Fibroblast of skin of back (primary cell): ENCODE measurements at regions not wholly inside any gene's neighbourhood (a gene's known extent, or its start where the extent isn't known, plus 50 kb on each side); places are given as distances from the start of the nearest gene placed in this dataset.
"Not testable (repeated sequence)": the region's sequence is repeated elsewhere in the genome, so short reads cannot be mapped to it uniquely, and the experiment has no call there.

Experiments
- DNase-seq: peaks from one replicate; pipeline ENCODE4 v3.0.0-alpha.2; 2013

DNA sequence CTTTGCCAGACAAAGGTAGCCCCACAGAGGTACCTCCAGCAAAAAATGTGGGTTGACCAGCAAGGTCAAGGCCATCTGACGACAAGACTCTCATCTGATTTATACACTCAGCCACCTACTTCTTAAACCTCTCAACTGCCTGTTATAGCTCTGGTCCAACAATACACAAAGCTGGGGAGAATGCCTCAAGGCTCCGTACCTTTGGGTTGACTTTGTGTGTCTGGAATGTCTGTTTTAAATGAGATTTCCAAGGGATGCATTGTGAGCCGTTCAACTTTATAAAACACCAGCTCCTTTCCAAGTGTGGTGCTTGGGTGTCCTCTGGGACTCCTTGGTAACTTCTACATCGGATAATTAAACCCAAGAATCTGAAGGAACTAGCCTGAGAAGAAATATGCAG is 167.0 kb upstream of the RPL34 start:
- no peak for DNase-seq

GRCh38 chr4:108450236-108450898 is 170.0 kb upstream of the RPL34 start:
- DNase-seq, result no peak

DNA sequence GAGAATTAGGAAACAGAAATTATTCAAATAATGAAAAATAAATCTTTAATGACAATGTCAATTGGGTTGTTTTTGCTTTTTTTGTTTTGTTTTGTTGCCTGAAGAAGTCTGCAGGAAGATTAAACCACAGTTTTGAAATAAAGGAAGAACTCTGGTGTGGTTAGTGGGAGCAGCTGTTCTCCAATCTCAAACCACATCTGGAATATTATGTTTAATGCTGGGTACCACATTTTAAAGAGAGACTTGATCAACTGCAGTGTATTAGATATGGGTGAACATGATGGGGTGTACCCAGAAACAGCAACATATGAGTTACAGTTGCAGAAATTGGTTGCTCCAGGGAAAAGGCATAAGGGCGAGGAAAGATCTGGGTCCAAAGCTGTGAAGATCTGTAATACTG is 171.2 kb upstream of the RPL34 start:
- DNase-seq, result no peak

- no peak for DNase-seq
Measured at GRCh38 chr4:108446556-108446955, 173.8 kb upstream of the RPL34 start.

- DNase-seq, result no peak
Measured at GRCh38 chr4:108445716-108446115, 174.7 kb upstream of the RPL34 start.

GRCh38 chr4:108443585-108443984 is 176.8 kb upstream of the RPL34 start:
- DNase-seq, result no peak

GRCh38 chr4:108433832-108434231 is 186.5 kb upstream of the RPL34 start:
- peak; percentile 65 for DNase-seq

GRCh38 chr4:108433394-108433793 is 187.0 kb upstream of the RPL34 start:
- not testable (repeated sequence) for DNase-seq

- no peak for DNase-seq
Measured at GRCh38 chr4:108432418-108432817, 188.0 kb upstream of the RPL34 start.

DNA sequence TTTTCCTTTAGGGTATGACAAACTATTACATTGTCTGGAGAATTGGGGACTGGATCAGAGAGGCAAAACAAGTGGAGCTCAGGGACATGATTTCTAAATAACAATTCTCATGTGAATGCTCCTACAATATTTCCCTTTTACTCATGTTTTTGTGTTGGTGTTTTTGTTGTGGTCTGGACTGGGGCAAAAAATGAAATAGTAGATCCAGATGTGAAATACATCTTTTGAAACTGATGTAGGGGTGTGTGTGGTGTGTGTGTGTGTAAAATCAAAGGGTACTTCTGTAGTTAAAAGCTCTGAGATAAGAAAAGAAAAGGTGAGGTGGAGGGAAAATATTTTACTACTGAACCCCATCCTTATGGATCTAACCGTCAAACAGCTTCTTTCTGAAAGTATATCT is 188.4 kb upstream of the RPL34 start:
- no peak for DNase-seq

DNA sequence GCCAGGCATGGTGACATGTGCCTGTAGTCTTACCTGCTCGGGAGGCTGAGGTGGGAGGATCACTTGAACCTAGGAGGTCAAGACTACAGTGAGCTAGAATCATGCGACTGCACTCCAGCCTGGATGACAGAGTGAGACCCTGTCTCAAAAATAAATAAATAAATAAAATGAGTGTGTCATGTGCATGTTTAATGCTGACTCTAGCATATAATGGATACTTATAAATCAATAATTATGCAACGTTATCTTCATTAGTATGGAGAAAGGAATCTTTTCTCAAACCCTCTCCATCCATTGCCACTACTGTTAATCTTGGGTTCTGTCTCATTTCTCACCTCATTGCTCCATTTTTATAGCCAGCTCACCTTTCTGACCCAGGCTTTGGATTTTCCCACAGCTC is 189.5 kb upstream of the RPL34 start:
- DNase-seq, result no peak

DNA sequence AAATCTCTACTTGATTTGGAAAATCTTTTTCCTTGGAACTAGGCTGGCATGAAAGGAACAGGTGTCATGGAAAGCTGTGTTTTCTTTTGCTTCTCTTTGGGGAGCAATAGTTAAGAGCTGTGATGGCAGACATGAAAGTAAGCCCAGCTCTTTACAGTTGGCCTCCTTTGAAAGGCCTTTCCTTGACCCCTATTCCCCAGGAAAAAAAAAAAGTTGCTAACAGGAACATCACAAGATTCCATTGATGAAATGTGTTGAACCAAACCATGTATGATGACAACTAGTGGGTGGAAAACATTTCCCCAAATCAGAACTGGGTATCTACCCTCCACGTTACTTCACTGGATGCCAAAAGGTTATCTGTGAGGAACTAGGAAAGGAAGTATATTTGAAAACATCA is 190.7 kb upstream of the RPL34 start:
- no peak for DNase-seq

DNA sequence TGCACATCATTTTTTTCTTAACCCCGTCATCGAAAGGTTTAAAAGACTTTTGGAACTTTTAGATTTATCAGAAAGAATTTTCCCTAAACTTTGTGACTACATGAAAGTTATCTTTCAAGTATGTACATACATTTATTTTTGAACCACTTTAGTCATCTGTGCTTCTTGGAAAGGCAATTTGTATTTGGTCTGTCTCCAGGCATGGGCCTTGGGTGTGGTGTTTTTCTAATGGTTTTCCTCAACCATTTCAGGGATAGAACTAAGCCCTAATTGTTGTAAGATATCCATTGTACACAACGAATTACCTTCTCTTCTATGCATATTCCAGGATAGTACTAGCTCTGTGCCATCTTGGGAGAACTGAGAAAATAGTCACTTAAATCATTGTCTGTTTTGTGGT is 191.5 kb upstream of the RPL34 start:
- no peak for DNase-seq

DNA sequence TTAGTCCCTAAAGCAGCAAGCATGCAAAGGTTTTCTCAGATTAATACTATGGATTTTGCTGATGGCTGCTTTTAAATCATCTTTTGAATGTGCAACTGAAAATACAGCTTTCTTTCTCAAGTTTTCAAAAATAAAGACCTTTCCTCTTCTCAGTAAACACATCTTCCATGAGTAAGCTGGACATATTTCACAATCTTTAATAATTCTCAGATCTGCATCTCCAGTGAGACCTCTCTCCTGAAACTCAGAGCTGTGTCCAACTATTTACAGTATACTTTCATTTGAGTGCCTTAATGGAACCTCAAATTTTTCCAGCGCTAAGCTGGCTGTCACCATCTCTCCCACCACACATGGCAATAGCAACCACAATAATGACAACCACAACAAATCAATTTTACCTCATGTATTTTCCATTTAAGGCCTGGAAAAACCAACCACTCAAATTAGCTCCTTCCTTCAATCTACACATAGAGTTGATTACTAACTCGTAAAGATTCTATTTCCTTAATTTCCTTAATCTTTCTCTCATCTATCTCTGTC is 192.4 kb upstream of the RPL34 start:
- no peak for DNase-seq

- DNase-seq, result peak; percentile 53
Measured at GRCh38 chr4:108426493-108426892, 193.9 kb upstream of the RPL34 start.

DNA sequence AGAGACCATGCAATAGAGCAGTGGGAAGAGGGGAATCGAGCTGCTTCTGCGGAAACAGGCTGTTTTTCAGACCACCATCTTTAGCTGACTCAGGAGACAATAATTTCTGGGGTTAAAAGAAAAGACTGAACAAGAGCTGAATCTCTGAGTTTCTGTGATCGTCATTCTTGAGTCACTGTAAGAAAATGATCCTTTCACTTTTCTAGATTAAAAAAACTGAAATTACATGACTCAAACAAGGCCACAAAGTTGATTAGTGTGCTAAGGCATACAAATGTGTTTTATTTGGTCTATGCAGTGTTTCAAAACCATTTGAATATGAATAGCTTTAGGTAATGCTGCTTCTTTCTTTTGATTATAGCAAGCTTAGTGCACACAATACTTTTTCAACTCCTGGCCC is 194.4 kb upstream of the RPL34 start:
- DNase-seq, result peak; percentile 93

DNA sequence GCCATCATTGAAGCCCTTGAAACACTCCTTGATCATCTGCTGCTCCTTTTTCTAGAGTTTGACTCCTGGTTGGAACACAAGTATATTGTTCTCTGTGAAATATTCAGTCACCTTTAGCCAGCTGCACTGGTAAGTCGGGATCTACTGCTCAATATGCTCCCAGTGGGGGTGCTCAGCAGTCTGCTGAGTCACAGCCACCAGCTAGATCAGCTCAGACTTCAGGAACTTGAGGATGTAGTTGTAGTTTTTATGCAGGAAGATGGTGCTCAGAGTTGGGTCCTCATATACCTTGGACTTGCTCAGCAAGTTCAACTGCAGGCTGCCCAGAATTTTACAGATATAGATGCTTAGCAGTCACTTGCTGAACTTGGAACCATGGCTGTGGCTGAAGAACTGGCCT is 202.5 kb upstream of the RPL34 start:
- peak; percentile 55 for DNase-seq

- DNase-seq, result no peak
Measured at GRCh38 chr4:108416831-108417230, 203.5 kb upstream of the RPL34 start.

DNA sequence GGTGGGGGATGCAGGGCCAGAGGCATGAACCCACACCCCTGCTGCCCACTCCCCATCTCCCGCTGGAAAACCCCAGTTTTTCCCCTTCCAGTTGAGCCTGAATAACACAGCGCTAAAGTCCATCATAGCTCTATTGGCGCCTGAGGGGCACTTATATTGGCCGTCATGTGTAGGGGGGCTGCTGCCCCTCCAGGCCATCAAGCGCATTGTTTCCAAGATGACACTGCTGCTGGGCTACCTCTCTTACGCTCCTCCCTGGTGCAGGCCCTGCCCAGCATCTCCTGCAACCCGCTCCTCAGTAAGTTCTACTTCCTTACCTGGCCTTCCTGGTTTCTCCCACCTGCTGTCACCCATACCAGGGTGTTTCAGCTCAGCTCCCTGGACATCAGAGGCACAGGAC is 205.0 kb upstream of the RPL34 start:
- no peak for DNase-seq

GRCh38 chr4:108411836-108412235 is 208.5 kb upstream of the RPL34 start:
- no peak for DNase-seq

DNA sequence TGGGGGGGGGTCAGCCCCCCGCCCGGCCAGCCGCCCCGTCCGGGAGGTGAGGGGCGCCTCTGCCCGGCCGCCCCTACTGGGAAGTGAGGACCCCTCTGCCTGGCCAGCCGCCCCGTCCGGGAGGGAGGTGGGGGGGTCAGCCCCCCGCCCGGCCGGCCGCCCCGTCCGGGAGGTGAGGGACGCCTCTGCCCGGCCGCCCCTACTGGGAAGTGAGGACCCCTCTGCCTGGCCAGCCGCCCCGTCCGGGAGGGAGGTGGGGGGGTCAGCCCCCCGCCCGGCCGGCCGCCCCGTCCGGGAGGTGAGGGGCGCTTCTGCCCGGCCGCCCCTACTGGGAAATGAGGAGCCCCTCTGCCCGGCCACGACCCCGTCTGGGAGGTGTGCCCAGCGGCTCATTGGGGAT is 210.7 kb upstream of the RPL34 start:
- not testable (repeated sequence) for DNase-seq

DNA sequence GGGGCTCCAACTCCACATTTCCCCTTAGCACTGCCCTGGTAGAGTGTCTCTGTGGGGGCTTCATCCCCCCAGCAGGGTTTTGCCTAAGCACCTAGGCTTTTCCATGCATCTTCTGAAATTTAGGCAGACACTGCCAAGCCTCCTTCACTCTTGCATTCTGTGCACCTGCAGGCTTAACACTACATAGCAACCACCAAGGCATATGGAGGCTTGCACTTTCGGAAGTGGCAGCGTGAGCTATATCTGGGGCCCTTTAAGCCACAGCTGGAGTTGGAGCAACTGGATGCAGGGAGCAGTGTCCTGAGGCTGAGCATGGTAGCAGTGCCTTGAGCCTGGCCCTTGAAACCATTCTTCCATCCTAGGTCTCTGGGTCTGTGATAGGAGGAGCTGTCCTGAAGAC is 214.8 kb upstream of the RPL34 start:
- no peak for DNase-seq

DNA sequence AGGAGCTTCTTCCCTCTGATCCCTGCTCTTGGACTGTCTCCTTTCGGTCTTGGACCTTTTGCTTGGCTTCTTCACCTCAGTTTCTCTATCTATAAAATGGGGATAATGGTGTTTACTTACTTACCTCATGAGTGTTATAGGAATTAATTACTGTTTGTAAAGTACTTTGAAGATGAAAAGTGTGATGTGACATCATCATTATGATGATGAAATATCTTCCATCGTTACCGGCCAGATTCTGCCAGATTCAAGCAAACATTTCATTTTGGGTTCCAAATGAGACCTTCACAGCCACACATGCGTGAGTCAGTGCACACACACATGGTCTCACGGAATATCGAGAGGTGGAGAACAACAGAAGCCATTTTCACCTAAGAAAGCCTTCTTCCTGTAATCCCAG is 220.1 kb upstream of the RPL34 start:
- no peak for DNase-seq

DNA sequence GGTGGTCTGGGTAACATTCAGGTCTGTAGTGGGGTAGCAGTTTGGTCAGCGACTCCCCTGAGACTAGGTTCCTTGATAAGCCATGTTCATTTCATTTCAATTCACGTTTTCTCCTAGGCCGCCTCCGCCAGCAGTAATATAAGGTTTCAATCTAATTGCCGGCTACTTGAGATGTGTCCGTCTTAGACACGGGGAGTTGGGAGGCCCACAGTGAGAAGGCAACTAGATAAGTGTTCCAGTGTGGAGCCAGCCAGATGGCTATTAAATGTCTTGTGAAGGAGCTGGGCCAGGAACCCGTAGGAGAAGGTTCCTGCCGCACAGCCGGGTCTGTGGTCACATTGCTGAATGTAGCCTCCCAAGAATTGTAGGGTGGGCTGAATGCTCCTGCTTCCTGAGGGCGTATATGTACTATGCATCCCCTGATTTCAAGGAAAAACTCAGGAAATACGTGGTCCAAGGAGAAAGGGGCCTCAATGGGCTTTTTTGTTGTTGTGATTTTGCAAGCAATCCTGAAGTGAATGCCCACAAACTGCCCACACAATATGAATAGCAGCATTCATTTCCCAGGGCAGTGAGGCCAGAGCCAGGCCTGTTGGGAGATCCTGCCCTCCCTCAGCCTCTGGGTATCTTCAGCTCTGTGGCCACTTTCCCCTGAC is 220.6 kb upstream of the RPL34 start:
- DNase-seq, result no peak

- no peak for DNase-seq
Measured at GRCh38 chr4:108398836-108399235, 221.5 kb upstream of the RPL34 start.
